DMS79 (cell line): ENCODE measurements at regions not wholly inside any gene's neighbourhood (a gene's known extent, or its start where the extent isn't known, plus 50 kb on each side); places are given as distances from the start of the nearest gene placed in this dataset.
A peak's percentile ranks its signal among the peaks of the same experiment; 100 is the strongest.
"Not testable (repeated sequence)": the region's sequence is repeated elsewhere in the genome, so short reads cannot be mapped to it uniquely, and the experiment has no call there.

Experiments used
- DNase-seq: peaks from one replicate; lab custom pipeline; 2025; lab: John Stamatoyannopoulos, UW

GRCh38 chr2:65952966-65953761 is 481.8 kb upstream of the MEIS1 start:
- no peak for DNase-seq

- DNase-seq = no peak
Observed at GRCh38 chr2:65944213-65944612, 490.7 kb upstream of the MEIS1 start.

GRCh38 chr2:65943099-65943786 is 491.7 kb upstream of the MEIS1 start:
- no peak for DNase-seq

GRCh38 chr2:65940856-65941255 is 494.1 kb upstream of the MEIS1 start:
- no peak for DNase-seq

GRCh38 chr2:65939687-65940086 is 495.2 kb upstream of the MEIS1 start:
- no peak for DNase-seq

GRCh38 chr2:65937379-65938160 is 497.4 kb upstream of the MEIS1 start:
- no peak for DNase-seq

- no peak for DNase-seq
Observed at GRCh38 chr2:65934992-65935629, 499.8 kb upstream of the MEIS1 start.

GRCh38 chr2:65932571-65932970 is 500.2 kb upstream of the SPRED2 start:
- no peak for DNase-seq

GRCh38 chr2:65931056-65931455 is 498.7 kb upstream of the SPRED2 start:
- no peak for DNase-seq

- DNase-seq = no peak
Observed at GRCh38 chr2:65930259-65930658, 497.9 kb upstream of the SPRED2 start.

GRCh38 chr2:65929664-65930063 is 497.3 kb upstream of the SPRED2 start:
- not testable (repeated sequence) for DNase-seq

GRCh38 chr2:65922794-65923193 is 490.4 kb upstream of the SPRED2 start:
- DNase-seq = no peak

GRCh38 chr2:65922030-65922429 is 489.6 kb upstream of the SPRED2 start:
- DNase-seq = no peak

GRCh38 chr2:65921116-65921515 is 488.7 kb upstream of the SPRED2 start:
- DNase-seq = no peak

GRCh38 chr2:65920659-65921058 is 488.3 kb upstream of the SPRED2 start:
- DNase-seq = no peak

GRCh38 chr2:65919550-65920188 is 487.3 kb upstream of the SPRED2 start:
- peak; percentile 90 for DNase-seq

- no peak for DNase-seq
Observed at GRCh38 chr2:65918760-65919187, 486.4 kb upstream of the SPRED2 start.

- no peak for DNase-seq
Observed at GRCh38 chr2:65917986-65918385, 485.6 kb upstream of the SPRED2 start.

- DNase-seq = no peak
Observed at GRCh38 chr2:65916785-65917295, 484.4 kb upstream of the SPRED2 start.

GRCh38 chr2:65916177-65916576 is 483.8 kb upstream of the SPRED2 start:
- no peak for DNase-seq

GRCh38 chr2:65915273-65915672 is 482.9 kb upstream of the SPRED2 start:
- no peak for DNase-seq
